K562 (cell line): ENCODE measurements at regions not wholly inside any gene's neighbourhood (a gene's known extent, or its start where the extent isn't known, plus 50 kb on each side); places are given as distances from the start of the nearest gene placed in this dataset.

Experiments
- BRD9 ChIP-seq: fragments of 450-650 bp; IDR thresholded peaks from 2 replicates; pipeline ENCODE4 v1.6.1; 2018; ENCODE audit warnings: low read depth; ENCODE audit not compliant: partially characterized antibody
- COPS2 ChIP-seq: fragments of 450-650 bp; conservative IDR thresholded peaks from 2 replicates; pipeline ENCODE4 v1.6.1; 2016; ENCODE audit warnings: mild to moderate bottlenecking, moderate library complexity
- EP300 ChIP-seq: IDR thresholded peaks from 2 replicates; pipeline ENCODE4 v1.6.1; 2012; ENCODE audit warnings: low read length, improper control_type of control experiment
- GABPA ChIP-seq: fragments of 200-800 bp; sonication (Bioruptor generic); conservative IDR thresholded peaks from 2 replicates; pipeline ENCODE4 v1.6.1; 2016; ENCODE audit warnings: low read depth, missing genetic modification characterization, missing compliant biosample characterization
- JUN ChIP-seq, 2 experiments: sonication (generic) in 1 of 2; formaldehyde crosslinking in 1 of 2; IDR thresholded peaks; 2 replicates each; pipeline versions ENCODE4 v1.6.1 to v1.8.0; 2012 to 2022; ENCODE audit warnings: borderline replicate concordance in 2 of 2, mild to moderate bottlenecking in 2 of 2, improper control_type of control experiment in 1 of 2, low read depth in 1 of 2, low read length in 1 of 2, missing genetic modification reagents in 1 of 2
- NCOA2 ChIP-seq, 2 experiments: fragments of 450-650 bp; IDR thresholded peaks; 2 replicates each; pipeline ENCODE4 v1.6.1; 2018; ENCODE audit warnings: mild to moderate bottlenecking in 2 of 2, moderate library complexity in 1 of 2; ENCODE audit not compliant: partially characterized antibody in 2 of 2
- POLR2A ChIP-seq: fragments of 450-650 bp; conservative IDR thresholded peaks from 2 replicates; pipeline ENCODE4 v1.6.1; 2016
- SMARCA5 ChIP-seq: fragments of 450-650 bp; IDR thresholded peaks from 2 replicates; pipeline ENCODE4 v1.6.1; 2016
- SPI1 ChIP-seq: IDR thresholded peaks from 2 replicates; pipeline ENCODE4 v1.6.1; 2011; ENCODE audit warnings: low read depth, low read length, control low read depth, borderline replicate concordance
- TRIM24 ChIP-seq, 2 experiments: fragments of 450-650 bp; IDR thresholded peaks; 2 replicates each; pipeline ENCODE4 v1.6.1; 2016
- TF ChIP-seq, protein P1 (sequence below): fragments of 250-450 bp; sonication (Bioruptor Pico); IDR thresholded peaks from 2 replicates; pipeline ENCODE4 v1.4.0; 2020; ENCODE audit warnings: mild to moderate bottlenecking, moderate library complexity
- TF ChIP-seq, protein P2 (sequence below), 3 experiments: IDR thresholded peaks in 2 of 3; conservative IDR thresholded peaks in 1 of 3; 2 replicates each; pipeline ENCODE4 v1.5.1; 2011 to 2012; ENCODE audit warnings: low read length in 3 of 3, mild to moderate bottlenecking in 3 of 3, control low read depth in 2 of 3, improper control_type of control experiment in 1 of 3, inconsistent platforms in 1 of 3, low read depth in 1 of 3, mixed read lengths in 1 of 3, moderate library complexity in 1 of 3; ENCODE audit not compliant: insufficient read depth in 2 of 3
- TF ChIP-seq, protein P3 (sequence below), 2 experiments: IDR thresholded peaks; 2 replicates each; pipeline ENCODE4 v1.6.1; 2012; ENCODE audit warnings: improper control_type of control experiment in 2 of 2, low read depth in 2 of 2, low read length in 2 of 2, borderline replicate concordance in 1 of 2

DNA sequence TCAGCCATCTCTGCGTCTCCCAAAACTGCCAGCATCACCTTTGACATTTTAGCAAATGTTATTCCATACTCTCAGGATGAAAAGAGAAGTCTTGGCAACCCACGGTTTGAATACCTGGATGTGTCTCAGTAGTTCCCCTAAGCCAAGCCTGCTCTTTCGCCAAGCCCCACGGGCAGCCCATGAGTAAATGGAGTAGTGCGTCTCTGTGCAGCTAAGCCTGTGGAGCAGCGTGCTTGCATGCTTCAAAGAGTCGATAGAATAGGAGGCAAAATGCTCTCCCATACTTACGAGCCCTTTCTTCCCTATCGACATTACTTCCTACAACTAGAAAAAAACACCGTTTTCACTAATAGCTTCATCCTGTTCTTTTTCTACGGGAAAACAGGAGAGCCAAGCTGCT lies 634.5 kb upstream of the TMEM132C start:
- no peak for TF ChIP-seq NCOA2 (IDR thresholded peaks at IDR 0.05; ENCODE audit: partially characterized antibody in 2 of 2)
- no peak for TF ChIP-seq SMARCA5
- no peak for TF ChIP-seq COPS2
- TF ChIP-seq, protein P1, sequence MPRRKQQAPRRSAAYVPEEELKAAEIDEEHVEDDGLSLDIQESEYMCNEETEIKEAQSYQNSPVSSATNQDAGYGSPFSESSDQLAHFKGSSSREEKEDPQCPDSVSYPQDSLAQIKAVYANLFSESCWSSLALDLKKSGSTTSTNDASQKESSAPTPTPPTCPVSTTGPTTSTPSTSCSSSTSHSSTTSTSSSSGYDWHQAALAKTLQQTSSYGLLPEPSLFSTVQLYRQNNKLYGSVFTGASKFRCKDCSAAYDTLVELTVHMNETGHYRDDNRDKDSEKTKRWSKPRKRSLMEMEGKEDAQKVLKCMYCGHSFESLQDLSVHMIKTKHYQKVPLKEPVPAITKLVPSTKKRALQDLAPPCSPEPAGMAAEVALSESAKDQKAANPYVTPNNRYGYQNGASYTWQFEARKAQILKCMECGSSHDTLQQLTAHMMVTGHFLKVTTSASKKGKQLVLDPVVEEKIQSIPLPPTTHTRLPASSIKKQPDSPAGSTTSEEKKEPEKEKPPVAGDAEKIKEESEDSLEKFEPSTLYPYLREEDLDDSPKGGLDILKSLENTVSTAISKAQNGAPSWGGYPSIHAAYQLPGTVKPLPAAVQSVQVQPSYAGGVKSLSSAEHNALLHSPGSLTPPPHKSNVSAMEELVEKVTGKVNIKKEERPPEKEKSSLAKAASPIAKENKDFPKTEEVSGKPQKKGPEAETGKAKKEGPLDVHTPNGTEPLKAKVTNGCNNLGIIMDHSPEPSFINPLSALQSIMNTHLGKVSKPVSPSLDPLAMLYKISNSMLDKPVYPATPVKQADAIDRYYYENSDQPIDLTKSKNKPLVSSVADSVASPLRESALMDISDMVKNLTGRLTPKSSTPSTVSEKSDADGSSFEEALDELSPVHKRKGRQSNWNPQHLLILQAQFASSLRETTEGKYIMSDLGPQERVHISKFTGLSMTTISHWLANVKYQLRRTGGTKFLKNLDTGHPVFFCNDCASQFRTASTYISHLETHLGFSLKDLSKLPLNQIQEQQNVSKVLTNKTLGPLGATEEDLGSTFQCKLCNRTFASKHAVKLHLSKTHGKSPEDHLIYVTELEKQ (CRISPR knock-in tag) = no peak
- TF ChIP-seq JUN (IDR thresholded peaks at IDR 0.05; ENCODE audit: borderline replicate concordance, low read depth, low read length) = no peak
- no peak for TF ChIP-seq JUN (CRISPR knock-in tag; IDR thresholded peaks at IDR 0.05; ENCODE audit: borderline replicate concordance)
- TF ChIP-seq TRIM24 (IDR thresholded peaks at IDR 0.05) = no peak
- TF ChIP-seq, protein P2, sequence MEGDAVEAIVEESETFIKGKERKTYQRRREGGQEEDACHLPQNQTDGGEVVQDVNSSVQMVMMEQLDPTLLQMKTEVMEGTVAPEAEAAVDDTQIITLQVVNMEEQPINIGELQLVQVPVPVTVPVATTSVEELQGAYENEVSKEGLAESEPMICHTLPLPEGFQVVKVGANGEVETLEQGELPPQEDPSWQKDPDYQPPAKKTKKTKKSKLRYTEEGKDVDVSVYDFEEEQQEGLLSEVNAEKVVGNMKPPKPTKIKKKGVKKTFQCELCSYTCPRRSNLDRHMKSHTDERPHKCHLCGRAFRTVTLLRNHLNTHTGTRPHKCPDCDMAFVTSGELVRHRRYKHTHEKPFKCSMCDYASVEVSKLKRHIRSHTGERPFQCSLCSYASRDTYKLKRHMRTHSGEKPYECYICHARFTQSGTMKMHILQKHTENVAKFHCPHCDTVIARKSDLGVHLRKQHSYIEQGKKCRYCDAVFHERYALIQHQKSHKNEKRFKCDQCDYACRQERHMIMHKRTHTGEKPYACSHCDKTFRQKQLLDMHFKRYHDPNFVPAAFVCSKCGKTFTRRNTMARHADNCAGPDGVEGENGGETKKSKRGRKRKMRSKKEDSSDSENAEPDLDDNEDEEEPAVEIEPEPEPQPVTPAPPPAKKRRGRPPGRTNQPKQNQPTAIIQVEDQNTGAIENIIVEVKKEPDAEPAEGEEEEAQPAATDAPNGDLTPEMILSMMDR (IDR thresholded peaks at IDR 0.05 in 2 of 3, conservative IDR thresholded peaks at IDR 0.05 in 1 of 3; ENCODE audit: insufficient read depth in 2 of 3, low read depth in 1 of 3, low read length in 3 of 3) = no peak
- TF ChIP-seq, protein P3, sequence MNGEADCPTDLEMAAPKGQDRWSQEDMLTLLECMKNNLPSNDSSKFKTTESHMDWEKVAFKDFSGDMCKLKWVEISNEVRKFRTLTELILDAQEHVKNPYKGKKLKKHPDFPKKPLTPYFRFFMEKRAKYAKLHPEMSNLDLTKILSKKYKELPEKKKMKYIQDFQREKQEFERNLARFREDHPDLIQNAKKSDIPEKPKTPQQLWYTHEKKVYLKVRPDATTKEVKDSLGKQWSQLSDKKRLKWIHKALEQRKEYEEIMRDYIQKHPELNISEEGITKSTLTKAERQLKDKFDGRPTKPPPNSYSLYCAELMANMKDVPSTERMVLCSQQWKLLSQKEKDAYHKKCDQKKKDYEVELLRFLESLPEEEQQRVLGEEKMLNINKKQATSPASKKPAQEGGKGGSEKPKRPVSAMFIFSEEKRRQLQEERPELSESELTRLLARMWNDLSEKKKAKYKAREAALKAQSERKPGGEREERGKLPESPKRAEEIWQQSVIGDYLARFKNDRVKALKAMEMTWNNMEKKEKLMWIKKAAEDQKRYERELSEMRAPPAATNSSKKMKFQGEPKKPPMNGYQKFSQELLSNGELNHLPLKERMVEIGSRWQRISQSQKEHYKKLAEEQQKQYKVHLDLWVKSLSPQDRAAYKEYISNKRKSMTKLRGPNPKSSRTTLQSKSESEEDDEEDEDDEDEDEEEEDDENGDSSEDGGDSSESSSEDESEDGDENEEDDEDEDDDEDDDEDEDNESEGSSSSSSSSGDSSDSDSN (IDR thresholded peaks at IDR 0.05; ENCODE audit: borderline replicate concordance in 1 of 2, low read depth in 2 of 2, low read length in 2 of 2) = no peak
- no peak for TF ChIP-seq POLR2A
- TF ChIP-seq SPI1 = no peak
- TF ChIP-seq GABPA (tag) = no peak
- no peak for TF ChIP-seq BRD9
- no peak for TF ChIP-seq EP300
